ENCODE measurements at regions not wholly inside any gene's neighbourhood (a gene's known extent, or its start where the extent isn't known, plus 50 kb on each side); places are given as distances from the start of the nearest gene placed in this dataset.

- TF ChIP-seq CTCF (IDR thresholded peaks at IDR 0.05; ENCODE audit: low read depth, low read length) (no peak), EZH2phosphoT487 (IDR thresholded peaks at IDR 0.05; ENCODE audit: low read depth) (no peak)
Measured at GRCh38 chr21:16538936-16539440, 809.2 kb downstream of the USP25 start.
